ENCODE measurements at regions not wholly inside any gene's neighbourhood (a gene's known extent, or its start where the extent isn't known, plus 50 kb on each side); places are given as distances from the start of the nearest gene placed in this dataset.

DNA sequence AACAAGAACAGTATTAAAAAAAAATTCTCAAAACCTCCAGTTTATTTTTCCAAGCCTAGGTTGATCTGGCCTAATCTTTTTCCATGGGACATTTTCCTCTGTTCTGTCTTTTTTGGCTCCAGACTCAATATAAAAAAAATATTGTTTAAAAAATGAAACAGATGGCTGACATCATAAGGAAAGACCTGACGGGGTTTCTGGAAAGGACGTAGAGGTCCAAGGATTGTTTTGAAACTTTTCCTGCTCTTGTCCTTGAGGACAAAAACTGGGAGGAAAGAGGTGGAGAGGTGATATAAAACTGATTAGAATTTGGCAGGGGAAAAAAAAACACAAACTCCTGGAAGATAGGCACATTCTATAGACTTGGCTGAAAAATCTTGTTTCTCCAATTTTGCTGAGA lies 211.4 kb upstream of the CDH11 start:
- H3K27me3 ChIP-seq (ENCODE audit: control insufficient read depth, insufficient read depth, low read length), result no peaks in the 10 kb centered on the region
- no CpG with 5 or more reads among the region's 2 CpGs for WGBS (ENCODE audit: insufficient coverage, insufficient read length)
- H3K4me1 ChIP-seq (ENCODE audit: control insufficient read depth, insufficient read depth, low read length), result no peaks in the 10 kb centered on the region
- H3K9me3 ChIP-seq (ENCODE audit: control insufficient read depth, insufficient read depth, low read length), result no peaks in the 10 kb centered on the region
- no peaks in the 10 kb centered on the region for H3K36me3 ChIP-seq (ENCODE audit: control insufficient read depth, insufficient read depth, low read length)
- no peak overlapping the region for H3K4me3 ChIP-seq (ENCODE audit: low read length)
- no peak for DNase-seq (ENCODE audit: low read depth, low spot score)
- H3K27ac ChIP-seq (ENCODE audit: low read length), result no peak overlapping the region

DNA sequence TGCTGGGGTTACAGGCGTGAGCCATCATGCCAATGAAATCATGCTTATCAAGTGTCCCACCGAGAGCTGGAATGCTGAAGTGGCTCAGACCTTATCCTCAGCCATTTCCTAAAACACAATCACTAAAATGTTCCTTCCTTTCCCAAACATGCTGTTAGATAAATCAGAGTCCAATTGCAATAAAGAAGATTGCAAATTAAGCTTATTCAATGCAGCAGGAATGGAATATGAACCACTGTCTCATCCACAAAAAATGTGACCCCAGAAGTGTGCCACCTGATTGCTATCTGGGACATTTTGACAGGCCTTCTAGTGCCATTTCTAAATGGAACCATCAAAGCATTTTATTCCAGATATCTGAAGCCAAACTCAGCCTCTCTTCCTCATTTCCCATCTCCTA lies 205.5 kb upstream of the CDH11 start:
- H3K27me3 ChIP-seq (ENCODE audit: control insufficient read depth, insufficient read depth, low read length), result no peaks in the 10 kb centered on the region
- H3K27ac ChIP-seq (ENCODE audit: low read length), result no peak overlapping the region
- WGBS (ENCODE audit: insufficient coverage, insufficient read length), result no CpG with 5 or more reads among the region's 2 CpGs
- H3K9me3 ChIP-seq (ENCODE audit: control insufficient read depth, insufficient read depth, low read length), result no peaks in the 10 kb centered on the region
- DNase-seq (ENCODE audit: low read depth, low spot score), result no peak
- no peaks in the 10 kb centered on the region for H3K36me3 ChIP-seq (ENCODE audit: control insufficient read depth, insufficient read depth, low read length)
- no peak overlapping the region for H3K4me3 ChIP-seq (ENCODE audit: low read length)
- H3K4me1 ChIP-seq (ENCODE audit: control insufficient read depth, insufficient read depth, low read length), result no peaks in the 10 kb centered on the region

DNA sequence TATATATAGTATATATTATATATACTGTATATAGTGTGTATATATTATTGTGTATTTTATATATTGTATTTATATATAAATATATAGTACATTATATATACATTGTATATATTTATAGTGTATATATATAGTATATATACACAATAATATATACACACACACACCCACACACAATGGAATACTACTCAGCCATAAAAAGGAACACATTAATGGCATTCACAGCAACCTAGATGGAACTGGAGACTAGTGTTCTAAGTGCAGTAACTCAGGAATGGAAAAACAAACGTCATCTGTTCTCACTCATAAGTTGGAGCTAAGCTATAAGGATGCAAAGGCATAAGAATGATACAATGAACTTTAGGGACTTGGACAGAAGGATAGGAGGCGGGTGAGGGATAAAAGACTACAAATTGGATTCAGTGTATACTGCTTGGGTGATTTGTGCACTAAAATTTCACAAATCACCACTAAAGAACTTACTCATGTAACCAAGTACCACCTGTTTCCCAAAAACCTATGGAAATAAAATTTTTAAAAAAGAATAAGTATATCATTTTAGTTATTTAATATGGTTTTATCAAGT lies 201.9 kb upstream of the CDH11 start:
- WGBS (ENCODE audit: insufficient coverage, insufficient read length), result no CpG with 5 or more reads among the region's 2 CpGs
- Histone ChIP-seq H3K4me3 (ENCODE audit: low read length) (no peak overlapping the region), H3K36me3 (ENCODE audit: control insufficient read depth, insufficient read depth, low read length) (no peaks in the 10 kb centered on the region), H3K27ac (ENCODE audit: low read length) (no peak overlapping the region), H3K4me1 (ENCODE audit: control insufficient read depth, insufficient read depth, low read length) (no peaks in the 10 kb centered on the region; the same call in 1 of the 2 replicates), H3K9me3 (ENCODE audit: control insufficient read depth, insufficient read depth, low read length) (no peaks in the 10 kb centered on the region), H3K27me3 (ENCODE audit: control insufficient read depth, insufficient read depth, low read length) (no peaks in the 10 kb centered on the region)
- no peak for DNase-seq (ENCODE audit: low read depth, low spot score)

DNA sequence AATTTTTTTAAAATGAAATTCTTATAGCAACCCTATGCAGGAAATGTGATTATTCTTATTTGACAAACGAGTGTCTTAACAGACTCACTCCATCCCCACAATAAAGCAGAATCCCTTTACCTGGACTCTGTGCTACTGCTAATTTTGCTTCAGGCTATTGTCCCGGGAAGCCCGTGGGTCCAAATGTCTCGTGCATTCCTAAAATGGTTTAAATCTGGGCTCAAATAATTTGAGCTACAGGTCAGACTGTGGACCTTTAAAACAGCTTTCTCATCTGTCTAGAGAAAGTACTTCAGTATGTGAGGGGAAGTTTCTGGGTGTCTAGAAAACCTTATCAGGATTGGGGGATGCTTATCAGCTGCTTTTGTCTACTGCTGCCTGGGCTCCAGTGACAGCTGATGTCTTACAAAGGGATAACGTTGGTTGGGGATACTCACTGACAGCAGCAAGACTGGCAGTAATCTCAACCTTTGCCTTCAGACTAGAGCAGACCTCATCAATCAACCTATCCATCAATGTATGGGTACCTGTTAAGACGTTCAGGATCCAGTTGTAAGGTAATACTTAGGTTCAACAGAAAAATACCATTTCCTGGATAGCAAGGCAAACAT lies 197.9 kb upstream of the CDH11 start:
- no peaks in the 10 kb centered on the region; the same call in 1 of the 2 replicates for H3K27me3 ChIP-seq (ENCODE audit: control insufficient read depth, insufficient read depth, low read length)
- H3K4me1 ChIP-seq (ENCODE audit: control insufficient read depth, insufficient read depth, low read length), result peaks cover 1% of the 10 kb centered on the region; the same call in 1 of the 2 replicates
- H3K36me3 ChIP-seq (ENCODE audit: control insufficient read depth, insufficient read depth, low read length), result no peaks in the 10 kb centered on the region
- H3K9me3 ChIP-seq (ENCODE audit: control insufficient read depth, insufficient read depth, low read length), result no peaks in the 10 kb centered on the region
- H3K4me3 ChIP-seq (ENCODE audit: low read length), result no peak overlapping the region
- no CpG with 5 or more reads among the region's 6 CpGs for whole genome bisulfite sequencing (ENCODE audit: insufficient coverage, insufficient read length)
- no peak overlapping the region for H3K27ac ChIP-seq (ENCODE audit: low read length)
- no peak for DNase-seq (ENCODE audit: low read depth, low spot score)

DNA sequence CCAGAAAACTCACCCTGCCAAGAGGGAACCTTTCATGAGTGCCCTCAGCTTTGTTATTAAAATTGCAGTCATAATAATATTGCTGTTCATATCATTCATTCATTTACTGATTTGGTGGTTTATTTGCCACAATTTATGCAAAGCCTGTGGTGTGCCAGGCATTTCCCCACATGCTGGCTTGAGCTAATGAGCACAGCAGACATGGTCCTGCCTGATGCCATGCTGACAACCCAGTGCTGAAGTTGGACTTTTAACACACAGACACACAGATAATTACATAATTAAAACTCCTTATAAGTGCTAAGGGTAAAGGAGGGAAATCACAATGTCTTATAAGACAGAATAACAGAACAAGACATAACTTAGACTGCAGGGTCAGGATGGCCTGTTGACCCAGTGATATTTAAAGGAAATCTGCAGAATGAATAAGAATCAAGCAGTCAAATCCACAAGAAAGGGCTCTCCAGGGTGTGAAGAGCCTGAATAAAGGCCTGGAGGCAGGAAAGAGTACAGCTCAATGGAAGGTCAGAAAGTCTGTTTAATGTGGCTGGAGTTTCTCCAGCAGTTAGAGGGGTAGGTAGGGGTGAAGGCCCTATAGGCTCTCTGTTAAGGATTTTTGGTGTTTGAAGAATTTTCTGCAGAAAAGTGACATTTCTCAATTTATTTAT lies 196.9 kb upstream of the CDH11 start:
- no peaks in the 10 kb centered on the region for H3K9me3 ChIP-seq (ENCODE audit: control insufficient read depth, insufficient read depth, low read length)
- H3K4me3 ChIP-seq (ENCODE audit: low read length), result no peak overlapping the region
- H3K36me3 ChIP-seq (ENCODE audit: control insufficient read depth, insufficient read depth, low read length), result no peaks in the 10 kb centered on the region
- no peak overlapping the region for H3K27ac ChIP-seq (ENCODE audit: low read length)
- no peak for DNase-seq (ENCODE audit: low read depth, low spot score)
- H3K4me1 ChIP-seq (ENCODE audit: control insufficient read depth, insufficient read depth, low read length), result peaks cover 1% of the 10 kb centered on the region; the same call in 1 of the 2 replicates
- no peaks in the 10 kb centered on the region; the same call in 1 of the 2 replicates for H3K27me3 ChIP-seq (ENCODE audit: control insufficient read depth, insufficient read depth, low read length)

DNA sequence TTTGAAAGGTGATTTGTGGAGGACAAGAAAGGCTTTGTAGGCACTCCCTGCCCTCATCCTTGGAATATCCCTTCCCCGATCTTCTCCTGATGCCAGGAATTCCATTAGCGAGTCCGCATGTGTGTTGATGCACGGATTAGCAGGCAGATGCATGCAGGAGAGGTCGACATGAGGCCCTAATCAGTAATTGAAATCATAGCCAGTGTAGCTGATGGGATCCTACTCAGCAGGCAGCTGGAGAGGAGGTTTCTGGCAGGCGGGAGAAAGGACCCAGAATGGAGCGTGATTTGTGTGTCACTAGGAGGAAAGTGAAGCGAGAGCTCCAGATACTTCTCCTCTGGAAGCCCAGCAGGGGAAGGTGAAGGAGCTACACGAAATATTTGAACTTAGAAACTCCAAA lies 196.3 kb upstream of the CDH11 start:
- Histone ChIP-seq H3K4me1 (ENCODE audit: control insufficient read depth, insufficient read depth, low read length) (peaks cover 1% of the 10 kb centered on the region; the same call in 1 of the 2 replicates), H3K9me3 (ENCODE audit: control insufficient read depth, insufficient read depth, low read length) (no peaks in the 10 kb centered on the region), H3K27ac (ENCODE audit: low read length) (no peak overlapping the region), H3K36me3 (ENCODE audit: control insufficient read depth, insufficient read depth, low read length) (no peaks in the 10 kb centered on the region), H3K27me3 (ENCODE audit: control insufficient read depth, insufficient read depth, low read length) (no peaks in the 10 kb centered on the region; the same call in 1 of the 2 replicates), H3K4me3 (ENCODE audit: low read length) (no peak overlapping the region)
- WGBS (ENCODE audit: insufficient coverage, insufficient read length), result no CpG with 5 or more reads among the region's 9 CpGs
- DNase-seq (ENCODE audit: low read depth, low spot score), result no peak

DNA sequence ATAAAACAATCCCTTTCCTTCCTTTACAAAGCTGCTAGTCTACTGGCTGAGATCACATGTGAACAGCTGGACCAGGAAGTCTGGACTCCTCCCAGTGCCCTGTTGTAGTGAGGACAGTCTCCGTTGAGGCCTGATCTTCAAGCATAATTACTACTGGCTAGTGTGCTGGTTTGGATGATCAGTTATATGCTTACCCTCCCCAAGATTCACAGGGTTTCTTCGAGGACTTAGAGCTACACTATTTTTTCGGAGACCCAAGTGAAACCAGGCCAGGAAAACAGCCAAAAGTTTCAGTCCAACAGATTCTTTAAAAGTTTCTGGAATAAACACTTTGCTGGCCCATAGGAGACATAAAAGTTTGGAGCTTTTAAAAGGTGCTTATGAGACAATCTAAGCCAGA lies 194.9 kb upstream of the CDH11 start:
- Histone ChIP-seq H3K27me3 (ENCODE audit: control insufficient read depth, insufficient read depth, low read length) (no peaks in the 10 kb centered on the region; the same call in 1 of the 2 replicates), H3K4me3 (ENCODE audit: low read length) (no peak overlapping the region), H3K27ac (ENCODE audit: low read length) (no peak overlapping the region), H3K4me1 (ENCODE audit: control insufficient read depth, insufficient read depth, low read length) (peaks cover 1% of the 10 kb centered on the region; the same call in 1 of the 2 replicates), H3K9me3 (ENCODE audit: control insufficient read depth, insufficient read depth, low read length) (no peaks in the 10 kb centered on the region), H3K36me3 (ENCODE audit: control insufficient read depth, insufficient read depth, low read length) (no peaks in the 10 kb centered on the region)
- WGBS (ENCODE audit: insufficient coverage, insufficient read length), result no CpG with 5 or more reads among the region's 3 CpGs
- DNase-seq (ENCODE audit: low read depth, low spot score), result no peak

DNA sequence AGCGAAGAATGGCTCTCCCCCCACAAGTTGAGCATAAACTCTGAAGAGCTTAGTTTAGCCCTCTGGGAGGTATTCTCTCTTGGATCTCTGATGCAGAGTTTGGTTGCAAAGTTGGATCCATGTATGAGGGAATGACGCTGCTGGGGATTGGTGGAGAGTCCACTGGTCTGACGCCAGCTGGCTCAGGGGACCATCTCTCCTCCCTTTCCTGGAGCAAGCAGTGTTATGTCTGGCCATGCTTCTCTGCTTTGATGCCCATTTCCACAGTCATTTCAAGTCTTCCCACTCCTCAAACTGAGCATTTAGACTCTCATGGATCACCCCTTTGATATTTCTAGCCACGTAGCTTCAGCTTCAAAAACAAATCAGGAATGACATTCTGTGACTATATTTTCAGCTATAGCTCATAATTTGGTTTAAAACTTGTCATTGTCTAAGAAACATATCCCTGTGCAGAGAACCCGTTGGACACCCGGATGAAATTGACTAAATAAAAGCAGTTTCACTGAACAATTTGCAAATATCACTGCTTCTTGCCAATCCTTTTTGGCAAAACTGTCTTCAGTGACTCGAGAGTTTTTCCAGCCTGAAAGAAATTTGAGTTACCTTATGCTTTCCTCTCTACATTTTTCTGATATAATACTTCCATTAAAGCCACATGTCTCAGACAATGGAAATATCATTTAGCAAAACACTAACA lies 193.4 kb upstream of the CDH11 start:
- Histone ChIP-seq H3K4me1 (ENCODE audit: control insufficient read depth, insufficient read depth, low read length) (peaks cover 1% of the 10 kb centered on the region; the same call in 1 of the 2 replicates), H3K36me3 (ENCODE audit: control insufficient read depth, insufficient read depth, low read length) (no peaks in the 10 kb centered on the region), H3K27ac (ENCODE audit: low read length) (no peak overlapping the region), H3K9me3 (ENCODE audit: control insufficient read depth, insufficient read depth, low read length) (no peaks in the 10 kb centered on the region), H3K27me3 (ENCODE audit: control insufficient read depth, insufficient read depth, low read length) (no peaks in the 10 kb centered on the region; the same call in 1 of the 2 replicates), H3K4me3 (ENCODE audit: low read length) (no peak overlapping the region)
- DNase-seq (ENCODE audit: low read depth, low spot score), result no peak
- WGBS (ENCODE audit: insufficient coverage, insufficient read length), result no CpG with 5 or more reads among the region's 7 CpGs

DNA sequence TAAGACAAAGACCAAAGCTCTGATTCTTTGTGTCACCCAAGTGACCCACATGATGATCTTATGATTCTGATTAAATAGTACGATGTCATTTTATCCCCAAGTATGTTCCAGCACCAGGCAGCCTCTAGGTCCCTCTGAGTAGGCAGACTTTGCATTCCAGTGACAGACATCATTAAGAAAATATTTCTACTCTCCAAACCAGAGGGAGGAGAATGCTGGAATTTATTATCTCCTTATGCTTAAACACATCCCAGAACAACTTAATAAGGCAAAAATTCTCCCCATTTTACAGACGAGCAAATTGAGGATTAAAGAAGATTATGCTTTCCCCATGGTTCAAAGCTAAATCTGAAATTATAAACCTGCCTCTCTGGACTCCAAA lies 192.8 kb upstream of the CDH11 start:
- WGBS (ENCODE audit: insufficient coverage, insufficient read length), result no CpG with 5 or more reads among the region's 2 CpGs
- Histone ChIP-seq H3K36me3 (ENCODE audit: control insufficient read depth, insufficient read depth, low read length) (no peaks in the 10 kb centered on the region), H3K9me3 (ENCODE audit: control insufficient read depth, insufficient read depth, low read length) (no peaks in the 10 kb centered on the region), H3K4me1 (ENCODE audit: control insufficient read depth, insufficient read depth, low read length) (0 out of 2 replicates have a peak, but pooled peaks cover 1% of the 10 kb centered on the region), H3K27me3 (ENCODE audit: control insufficient read depth, insufficient read depth, low read length) (no peaks in the 10 kb centered on the region; the same call in 1 of the 2 replicates), H3K4me3 (ENCODE audit: low read length) (no peak overlapping the region), H3K27ac (ENCODE audit: low read length) (no peak overlapping the region)
- DNase-seq (ENCODE audit: low read depth, low spot score), result no peak

DNA sequence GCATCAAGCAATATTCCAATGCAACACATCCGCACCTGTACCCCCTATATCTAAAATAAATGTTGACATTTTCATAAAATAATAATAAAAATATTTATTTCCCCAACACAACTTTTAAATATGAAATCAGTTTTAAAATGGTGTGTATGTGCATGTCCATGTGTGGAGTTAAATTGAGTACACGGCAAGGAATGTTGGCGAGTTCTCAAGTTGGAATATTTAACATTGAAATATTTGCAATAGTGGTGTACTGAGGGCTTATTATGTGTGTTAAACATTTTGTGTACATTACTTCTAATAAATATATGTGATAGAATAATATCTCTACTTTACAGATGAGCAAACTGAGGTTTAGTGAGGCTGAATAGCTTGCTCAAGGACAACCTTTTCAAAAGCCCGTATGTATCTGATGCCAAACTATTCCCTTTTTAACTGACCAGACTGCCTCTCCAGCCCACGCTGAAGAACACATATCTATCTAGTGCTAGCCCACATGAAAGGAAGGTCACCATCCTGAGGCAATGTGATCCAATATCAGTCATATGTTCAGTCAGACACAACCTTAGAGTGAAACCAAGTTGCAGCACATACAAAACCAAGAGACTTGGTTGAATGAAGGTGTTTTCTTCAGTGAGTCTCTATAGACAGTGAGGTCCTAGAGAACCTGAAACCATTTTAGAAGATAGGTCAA lies 192.2 kb upstream of the CDH11 start:
- Histone ChIP-seq H3K4me1 (ENCODE audit: control insufficient read depth, insufficient read depth, low read length) (0 out of 2 replicates have a peak, but pooled peaks cover 1% of the 10 kb centered on the region), H3K36me3 (ENCODE audit: control insufficient read depth, insufficient read depth, low read length) (no peaks in the 10 kb centered on the region), H3K27ac (ENCODE audit: low read length) (no peak overlapping the region), H3K9me3 (ENCODE audit: control insufficient read depth, insufficient read depth, low read length) (no peaks in the 10 kb centered on the region), H3K27me3 (ENCODE audit: control insufficient read depth, insufficient read depth, low read length) (no peaks in the 10 kb centered on the region; the same call in 1 of the 2 replicates), H3K4me3 (ENCODE audit: low read length) (no peak overlapping the region)
- DNase-seq (ENCODE audit: low read depth, low spot score), result no peak
- WGBS (ENCODE audit: insufficient coverage, insufficient read length), result no CpG with 5 or more reads among the region's 5 CpGs
